Ovary (tissue), 3 donors: ENCODE measurements at regions not wholly inside any gene's neighbourhood (a gene's known extent, or its start where the extent isn't known, plus 50 kb on each side); places are given as distances from the start of the nearest gene placed in this dataset.

ENCODE experiments used
- CTCF ChIP-seq, 3 donors: fragments of 450-650 bp in 2 of 3; fragments of 200-600 bp in 1 of 3; IDR thresholded peaks; one replicate each; pipeline versions ENCODE4 v1.5.1 to v1.8.0; 2016 to 2022; ENCODE audit warnings: antibody characterized with exemption in 3 of 3, mild to moderate bottlenecking in 1 of 3
- POLR2A ChIP-seq: fragments of 450-650 bp; IDR thresholded peaks from one replicate; pipeline ENCODE4 v1.6.1; 2017; ENCODE audit warnings: antibody characterized with exemption, mild to moderate bottlenecking, moderate library complexity
- donor health status: DM: no; HTN: no; CAD: no.

DNA sequence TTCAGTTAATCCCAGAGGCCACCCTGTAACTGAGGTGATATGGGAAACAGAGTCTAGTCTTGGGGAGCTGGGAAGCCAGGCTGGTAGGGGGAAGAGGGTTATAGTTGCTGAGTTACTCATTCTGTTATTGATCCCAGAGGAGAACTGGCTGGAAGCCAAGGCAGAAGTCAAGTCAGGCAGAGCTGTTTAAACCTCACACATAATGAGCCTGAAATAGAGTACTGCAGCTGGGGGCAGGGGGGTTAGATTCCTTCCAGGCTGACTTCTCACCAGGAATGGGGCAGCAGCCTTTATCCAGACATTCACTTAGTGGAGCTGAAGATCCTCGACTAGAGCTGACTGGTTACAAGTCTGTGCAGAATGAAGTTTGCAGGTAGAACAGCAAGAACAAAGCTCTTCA lies 144.9 kb downstream of the C4orf33 start:
- no peak for TF ChIP-seq CTCF (IDR thresholded peaks at IDR 0.05)
- no peak for TF ChIP-seq POLR2A
